Fibroblast of lung (primary cell): ENCODE measurements at regions not wholly inside any gene's neighbourhood (a gene's known extent, or its start where the extent isn't known, plus 50 kb on each side); places are given as distances from the start of the nearest gene placed in this dataset.

ENCODE experiments used
- EZH2 ChIP-seq: IDR thresholded peaks from 2 replicates; pipeline ENCODE4 v1.5.1; 2012; ENCODE audit warnings: low read length, control low read depth, mild to moderate bottlenecking; ENCODE audit errors: missing control alignments
- TF ChIP-seq, protein P1 (sequence below), 2 donors: IDR thresholded peaks in 1 of 2; conservative IDR thresholded peaks in 1 of 2; 1 replicate in 1 of 2; 2 replicates in 1 of 2; pipeline ENCODE4 v1.5.1; 2011 to 2012; ENCODE audit warnings: low read length in 2 of 2, control low read depth in 1 of 2, inconsistent platforms in 1 of 2, low read depth in 1 of 2, mild to moderate bottlenecking in 1 of 2

DNA sequence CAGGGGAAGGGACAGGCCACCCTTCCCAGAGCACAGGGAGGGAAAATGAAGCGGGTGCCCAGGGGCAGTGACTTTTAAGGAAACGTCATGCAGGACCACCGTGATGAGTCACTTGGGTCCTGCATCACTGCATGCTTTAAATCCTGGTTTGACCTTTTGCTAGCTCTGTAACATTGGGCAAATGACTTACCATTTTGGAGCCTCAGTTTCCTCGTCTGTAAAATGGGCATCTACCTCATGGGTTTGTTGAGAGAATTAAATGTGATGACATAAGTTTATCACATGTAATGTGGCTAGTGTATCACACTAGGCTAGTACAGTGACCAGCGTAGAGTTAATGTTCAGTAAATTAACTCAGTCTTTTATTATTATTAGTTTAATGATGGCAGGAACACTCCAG, 114.8 kb upstream of the IGSF21 start:
- TF ChIP-seq, protein P1, sequence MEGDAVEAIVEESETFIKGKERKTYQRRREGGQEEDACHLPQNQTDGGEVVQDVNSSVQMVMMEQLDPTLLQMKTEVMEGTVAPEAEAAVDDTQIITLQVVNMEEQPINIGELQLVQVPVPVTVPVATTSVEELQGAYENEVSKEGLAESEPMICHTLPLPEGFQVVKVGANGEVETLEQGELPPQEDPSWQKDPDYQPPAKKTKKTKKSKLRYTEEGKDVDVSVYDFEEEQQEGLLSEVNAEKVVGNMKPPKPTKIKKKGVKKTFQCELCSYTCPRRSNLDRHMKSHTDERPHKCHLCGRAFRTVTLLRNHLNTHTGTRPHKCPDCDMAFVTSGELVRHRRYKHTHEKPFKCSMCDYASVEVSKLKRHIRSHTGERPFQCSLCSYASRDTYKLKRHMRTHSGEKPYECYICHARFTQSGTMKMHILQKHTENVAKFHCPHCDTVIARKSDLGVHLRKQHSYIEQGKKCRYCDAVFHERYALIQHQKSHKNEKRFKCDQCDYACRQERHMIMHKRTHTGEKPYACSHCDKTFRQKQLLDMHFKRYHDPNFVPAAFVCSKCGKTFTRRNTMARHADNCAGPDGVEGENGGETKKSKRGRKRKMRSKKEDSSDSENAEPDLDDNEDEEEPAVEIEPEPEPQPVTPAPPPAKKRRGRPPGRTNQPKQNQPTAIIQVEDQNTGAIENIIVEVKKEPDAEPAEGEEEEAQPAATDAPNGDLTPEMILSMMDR (conservative IDR thresholded peaks at IDR 0.05 in 1 of 2, IDR thresholded peaks at IDR 0.05 in 1 of 2; ENCODE audit: low read depth in 1 of 2, low read length in 2 of 2) = no peak
- no peak for TF ChIP-seq EZH2
